OCI-LY7 (cell line): ENCODE measurements at regions not wholly inside any gene's neighbourhood (a gene's known extent, or its start where the extent isn't known, plus 50 kb on each side); places are given as distances from the start of the nearest gene placed in this dataset.

Source experiments
- BruUV-seq: library from RNA; stranded (reverse); fragments of 400-500 nt; replicated peaks from 2 replicates; lab custom pipeline; 2021; lab: Mats Ljungman, UMichigan
- CTCF ChIA-PET: fragments of 300-600 bp; sonication (Branson Sonifier 250); formaldehyde crosslinking; loops from one replicate; lab custom pipeline; 2022; ENCODE audit warnings: antibody characterized with exemption; ENCODE audit not compliant: unreplicated experiment; lab: Charles Lee
- POLR2A ChIA-PET: fragments of 300-600 bp; sonication (Branson Sonifier 250); formaldehyde crosslinking; loops from one replicate; lab custom pipeline; 2022; ENCODE audit warnings: antibody characterized with exemption; lab: Charles Lee
- DNase-seq: peaks from one replicate; pipeline ENCODE4 v3.0.0-alpha.2; 2015; ENCODE audit warnings: low spot score
- H2AFZ ChIP-seq: fragments of 200-600 bp; sonication (generic), shearing (Covaris generic); 2 replicates; pipeline ENCODE4 v1.6.1; 2014; ENCODE audit warnings: mild to moderate bottlenecking, antibody characterized with exemption, low read length, moderate library complexity
- H3K27ac ChIP-seq: fragments of 200-600 bp; sonication (generic); 2 replicates; pipeline ENCODE4 v1.5.1; 2014; ENCODE audit warnings: mixed run types, low read depth, mild to moderate bottlenecking, moderate library complexity, low read length, inconsistent platforms; ENCODE audit not compliant: poor library complexity, severe bottlenecking
- H3K36me3 ChIP-seq: fragments of 200-600 bp; sonication (generic); 2 replicates; pipeline ENCODE4 v1.6.1; 2014; ENCODE audit warnings: mild to moderate bottlenecking, antibody characterized with exemption, low read length, moderate library complexity, mixed read lengths; ENCODE audit not compliant: insufficient read depth
- H3K4me1 ChIP-seq: fragments of 200-600 bp; sonication (generic); 2 replicates; pipeline ENCODE4 v1.5.1; 2014; ENCODE audit warnings: mild to moderate bottlenecking, low read length; ENCODE audit not compliant: insufficient read depth, poor library complexity, severe bottlenecking
- H3K4me2 ChIP-seq: fragments of 200-600 bp; sonication (generic); 2 replicates; pipeline ENCODE4 v1.6.1; 2014; ENCODE audit warnings: mild to moderate bottlenecking, low read length
- H3K4me3 ChIP-seq: fragments of 200-600 bp; sonication (generic); 2 replicates; pipeline ENCODE4 v1.5.1; 2014; ENCODE audit warnings: mild to moderate bottlenecking, low read depth, low read length; ENCODE audit not compliant: poor library complexity, severe bottlenecking
- H3K79me2 ChIP-seq: fragments of 200-600 bp; sonication (generic); 2 replicates; pipeline ENCODE4 v1.6.1; 2016; ENCODE audit warnings: low read depth, mild to moderate bottlenecking, low read length, moderate library complexity, mixed read lengths; ENCODE audit not compliant: insufficient read depth
- H3K9me2 ChIP-seq: fragments of 200-600 bp; sonication (generic); 2 replicates; pipeline ENCODE4 v1.6.1; 2016; ENCODE audit warnings: mild to moderate bottlenecking, low read length, mixed read lengths; ENCODE audit not compliant: insufficient read depth
- H3K9me3 ChIP-seq: fragments of 200-600 bp; sonication (generic); 2 replicates; pipeline ENCODE4 v1.6.1; 2014; ENCODE audit warnings: mild to moderate bottlenecking, mixed run types, low read length, mixed read lengths
- H4K20me1 ChIP-seq: fragments of 200-600 bp; sonication (generic); 2 replicates; pipeline ENCODE4 v1.6.1; 2014; ENCODE audit warnings: mild to moderate bottlenecking, antibody characterized with exemption, low read length, moderate library complexity, mixed read lengths; ENCODE audit not compliant: insufficient read depth
- CTCF ChIP-seq: fragments of 200-600 bp; sonication (generic); conservative IDR thresholded peaks from 2 replicates; pipeline ENCODE4 v1.5.1; 2014; ENCODE audit warnings: mild to moderate bottlenecking, antibody characterized with exemption, low read length, moderate library complexity, mixed read lengths
- EZH2phosphoT487 ChIP-seq: fragments of 200-600 bp; sonication (generic); IDR thresholded peaks from 2 replicates; pipeline ENCODE4 v1.6.1; 2018; ENCODE audit warnings: low read depth, borderline replicate concordance, mild to moderate bottlenecking, mixed run types, antibody characterized with exemption, low read length, moderate library complexity, mixed read lengths
- intact Hi-C: fragments of 100-400 bp; cut with micrococcal nuclease; formaldehyde crosslinking; loops from one replicate; pipeline ENCODE4 v1.10.0; 2022; ENCODE audit not compliant: unreplicated experiment

DNA sequence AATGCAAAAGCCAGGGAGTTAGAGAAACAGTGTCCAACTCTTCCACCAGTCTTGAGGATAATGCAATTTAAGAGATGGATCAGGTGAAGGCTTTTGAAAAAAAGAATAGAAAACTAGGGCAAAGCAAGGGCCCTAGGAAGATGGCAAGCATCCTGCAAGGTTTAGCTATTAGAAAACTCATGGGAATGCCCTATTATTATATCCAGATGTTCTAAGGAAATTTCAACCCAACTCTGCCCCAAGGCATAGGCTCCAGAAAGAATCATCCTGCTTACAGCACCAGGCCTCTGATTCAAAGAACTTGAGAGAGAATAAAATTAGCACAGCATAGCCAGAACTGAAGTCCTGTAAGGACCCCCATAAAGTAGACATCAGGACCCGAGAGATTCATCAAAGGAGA lies 68.1 kb downstream of the EN1 start:
- CTCF ChIA-PET: no interaction called here
- no TSS peak for BruUV-seq
- H2AFZ ChIP-seq: no peak overlapping the region

DNA sequence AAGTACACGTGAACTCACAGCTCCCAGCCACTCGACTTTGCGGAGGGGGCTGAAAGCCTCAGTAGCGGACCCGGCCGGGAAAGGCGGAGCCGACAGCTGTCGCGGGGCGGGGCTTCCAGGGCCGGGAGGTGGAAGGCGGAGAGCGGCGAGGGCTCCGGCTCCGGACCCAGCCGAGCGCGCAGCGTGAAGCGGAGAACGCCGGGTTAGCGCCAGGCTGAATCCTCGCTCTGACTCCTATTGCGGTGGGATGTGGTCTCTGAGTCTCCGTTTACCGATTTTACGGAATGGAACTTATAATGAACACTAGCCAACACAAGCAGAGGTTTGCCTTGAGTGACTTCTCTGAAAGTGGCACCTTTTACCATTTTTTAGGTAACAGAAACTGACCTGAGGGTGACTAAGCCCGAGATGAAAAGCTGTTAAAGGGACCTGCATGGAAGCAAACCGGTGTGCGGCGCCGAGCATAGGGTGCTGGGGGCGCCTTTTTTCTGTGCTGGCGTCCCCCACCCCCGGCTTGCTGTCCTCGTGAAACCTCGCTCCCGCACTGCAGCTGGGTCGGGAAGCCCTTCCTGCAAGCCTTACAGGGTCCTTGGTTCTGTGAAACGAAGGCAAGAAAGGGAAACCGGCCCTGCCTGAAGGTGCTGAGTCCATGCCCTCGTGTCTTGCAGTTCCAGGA lies 72.9 kb downstream of the EN1 start:
- POLR2A ChIA-PET: no interaction called here
- no TSS peak for BruUV-seq
- Histone ChIP-seq H4K20me1 (no peaks in the 10 kb centered on the region), H3K79me2 (no peaks in the 10 kb centered on the region), H3K9me2 (no peaks in the 10 kb centered on the region), H3K4me3 (no peak overlapping the region), H3K4me1 (no peaks in the 10 kb centered on the region), H3K36me3 (no peaks in the 10 kb centered on the region), H3K4me2 (no peak overlapping the region), H3K9me3 (no peaks in the 10 kb centered on the region), H2AFZ (no peak overlapping the region), H3K27ac (no peak overlapping the region)
- CTCF ChIA-PET: no interaction called here
- no peak for DNase-seq
- no peak for TF ChIP-seq CTCF
- TF ChIP-seq EZH2phosphoT487: no peak
- intact Hi-C loops: no loop called here

More for the DNA sequence above, 68.1 kb downstream of the EN1 start:
- H4K20me1 ChIP-seq: no peaks in the 10 kb centered on the region
- no peaks in the 10 kb centered on the region for H3K36me3 ChIP-seq
- H3K4me2 ChIP-seq: no peak overlapping the region
- H3K4me1 ChIP-seq: no peaks in the 10 kb centered on the region
- no peaks in the 10 kb centered on the region for H3K79me2 ChIP-seq
- no peak for DNase-seq
- no peaks in the 10 kb centered on the region for H3K9me3 ChIP-seq
- H3K27ac ChIP-seq: no peak overlapping the region
- H3K4me3 ChIP-seq: no peak overlapping the region
- no peaks in the 10 kb centered on the region for H3K9me2 ChIP-seq
- POLR2A ChIA-PET: no interaction called here
- TF ChIP-seq CTCF (no peak), EZH2phosphoT487 (no peak)
- intact Hi-C loops: no loop called here

DNA sequence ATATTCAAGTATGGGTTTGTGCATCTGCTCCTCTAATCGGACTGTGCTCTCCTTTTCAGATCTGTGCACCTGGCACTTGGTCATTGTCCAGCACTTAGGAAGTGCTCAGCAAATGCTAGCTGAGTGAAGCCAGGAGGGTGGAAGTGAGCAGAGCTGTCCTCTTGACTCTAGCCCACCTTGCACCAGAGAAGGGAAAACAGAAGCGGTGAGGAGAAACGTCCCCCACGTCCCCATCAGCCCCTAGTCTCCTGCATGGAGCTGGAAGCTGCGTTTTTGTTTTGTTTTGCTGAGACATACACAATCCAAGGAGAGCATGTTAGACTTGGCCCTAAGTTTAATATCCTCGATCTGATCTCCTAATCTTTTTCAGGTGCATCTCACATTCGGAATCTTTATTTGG lies 73.6 kb downstream of the EN1 start:
- no TSS peak for BruUV-seq
- H3K9me2 ChIP-seq: no peaks in the 10 kb centered on the region
- no peak overlapping the region for H3K4me3 ChIP-seq
- intact Hi-C loops: no loop called here
- no peaks in the 10 kb centered on the region for H3K9me3 ChIP-seq
- no peak for TF ChIP-seq EZH2phosphoT487
- no peak for TF ChIP-seq CTCF
- no peak for DNase-seq
- no peaks in the 10 kb centered on the region for H3K36me3 ChIP-seq
- H3K27ac ChIP-seq: no peak overlapping the region
- CTCF ChIA-PET: no interaction called here
- H4K20me1 ChIP-seq: no peaks in the 10 kb centered on the region
- H2AFZ ChIP-seq: no peak overlapping the region
- H3K4me1 ChIP-seq: no peaks in the 10 kb centered on the region
- POLR2A ChIA-PET: no interaction called here
- H3K4me2 ChIP-seq: no peak overlapping the region
- no peaks in the 10 kb centered on the region for H3K79me2 ChIP-seq
